ENCODE measurements at regions not wholly inside any gene's neighbourhood (a gene's known extent, or its start where the extent isn't known, plus 50 kb on each side); places are given as distances from the start of the nearest gene placed in this dataset.

DNA sequence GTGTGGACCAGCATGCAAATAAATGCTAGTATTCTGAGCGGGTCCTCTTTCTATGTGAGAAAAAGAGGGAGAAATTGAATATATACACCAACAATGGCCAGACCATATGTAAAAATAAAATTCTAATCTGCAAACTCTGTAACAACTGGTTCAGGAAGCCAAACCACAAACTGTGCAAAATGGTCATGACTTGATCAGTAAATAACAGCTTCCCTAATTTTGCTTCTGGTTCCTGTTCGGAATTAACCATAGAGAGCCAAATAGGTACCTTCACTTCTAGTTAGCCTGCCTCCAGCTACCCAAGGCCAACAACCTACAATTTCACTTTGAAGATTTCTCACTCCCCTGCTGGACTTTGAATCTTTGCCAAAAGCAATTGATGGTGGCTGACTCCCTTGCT is 1313.2 kb downstream of the ADGRL3 start:
- no peak for TF ChIP-seq POLR2A (IDR thresholded peaks at IDR 0.05)
- TF ChIP-seq, protein P1, sequence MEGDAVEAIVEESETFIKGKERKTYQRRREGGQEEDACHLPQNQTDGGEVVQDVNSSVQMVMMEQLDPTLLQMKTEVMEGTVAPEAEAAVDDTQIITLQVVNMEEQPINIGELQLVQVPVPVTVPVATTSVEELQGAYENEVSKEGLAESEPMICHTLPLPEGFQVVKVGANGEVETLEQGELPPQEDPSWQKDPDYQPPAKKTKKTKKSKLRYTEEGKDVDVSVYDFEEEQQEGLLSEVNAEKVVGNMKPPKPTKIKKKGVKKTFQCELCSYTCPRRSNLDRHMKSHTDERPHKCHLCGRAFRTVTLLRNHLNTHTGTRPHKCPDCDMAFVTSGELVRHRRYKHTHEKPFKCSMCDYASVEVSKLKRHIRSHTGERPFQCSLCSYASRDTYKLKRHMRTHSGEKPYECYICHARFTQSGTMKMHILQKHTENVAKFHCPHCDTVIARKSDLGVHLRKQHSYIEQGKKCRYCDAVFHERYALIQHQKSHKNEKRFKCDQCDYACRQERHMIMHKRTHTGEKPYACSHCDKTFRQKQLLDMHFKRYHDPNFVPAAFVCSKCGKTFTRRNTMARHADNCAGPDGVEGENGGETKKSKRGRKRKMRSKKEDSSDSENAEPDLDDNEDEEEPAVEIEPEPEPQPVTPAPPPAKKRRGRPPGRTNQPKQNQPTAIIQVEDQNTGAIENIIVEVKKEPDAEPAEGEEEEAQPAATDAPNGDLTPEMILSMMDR (IDR thresholded peaks at IDR 0.05): no peak
